H1 (cell line): ENCODE measurements at regions not wholly inside any gene's neighbourhood (a gene's known extent, or its start where the extent isn't known, plus 50 kb on each side); places are given as distances from the start of the nearest gene placed in this dataset.

Source experiments
- ASH2L ChIP-seq: fragments of 200-600, 300-600 bp; sonication (generic); IDR thresholded peaks from one replicate; pipeline ENCODE4 v1.7.1; 2017; ENCODE audit warnings: low read length
- BCL11A ChIP-seq, 2 experiments: IDR thresholded peaks; one replicate each; pipeline ENCODE4 v1.6.1; 2011; ENCODE audit warnings: low read depth in 2 of 2, low read length in 2 of 2, mild to moderate bottlenecking in 2 of 2
- CBX5 ChIP-seq: fragments of 300-800, 300-1000 bp; sonication (generic); IDR thresholded peaks from 2 replicates; pipeline ENCODE4 v1.7.1; 2016; ENCODE audit warnings: antibody characterized with exemption, low read length, low read depth
- CBX8 ChIP-seq: fragments of 300-800, 300-1000 bp; sonication (generic); IDR thresholded peaks from 2 replicates; pipeline ENCODE4 v1.7.1; 2016; ENCODE audit warnings: low read depth, low read length, borderline replicate concordance
- CTBP2 ChIP-seq: IDR thresholded peaks from 2 replicates; pipeline ENCODE4 v1.7.0; 2011; ENCODE audit warnings: borderline replicate concordance, mild to moderate bottlenecking, moderate library complexity, mixed read lengths, low read length; ENCODE audit not compliant: insufficient read depth, insufficient read length
- EZH2 ChIP-seq: fragments of 200-600 bp; sonication (generic); IDR thresholded peaks from 2 replicates; pipeline ENCODE4 v1.7.1; 2012; ENCODE audit warnings: low read depth, mild to moderate bottlenecking, moderate library complexity, low read length, inconsistent platforms; ENCODE audit not compliant: severe bottlenecking
- FOSL1 ChIP-seq: IDR thresholded peaks from 2 replicates; pipeline ENCODE4 v1.6.1; 2011; ENCODE audit warnings: mild to moderate bottlenecking, low read depth, low read length, moderate library complexity; ENCODE audit not compliant: insufficient read depth
- HDAC2 ChIP-seq, 2 experiments: fragments of 300-600 bp in 1 of 2; sonication (generic) in 1 of 2; IDR thresholded peaks; 2 replicates each; pipeline ENCODE4 v1.6.1; 2011 to 2012; ENCODE audit warnings: low read depth in 2 of 2, low read length in 2 of 2, mild to moderate bottlenecking in 2 of 2, moderate library complexity in 2 of 2, borderline replicate concordance in 1 of 2, inconsistent platforms in 1 of 2
- JUND ChIP-seq: IDR thresholded peaks from 2 replicates; pipeline ENCODE4 v1.6.1; 2011; ENCODE audit warnings: mild to moderate bottlenecking, improper control_type of control experiment, low read length
- KDM1A ChIP-seq: fragments of 200-600, 300-600 bp; sonication (generic); IDR thresholded peaks from 2 replicates; pipeline ENCODE4 v1.7.1; 2016; ENCODE audit warnings: mild to moderate bottlenecking, low read length, borderline replicate concordance
- KDM5A ChIP-seq: fragments of 200-600 bp; IDR thresholded peaks from 2 replicates; pipeline ENCODE4 v1.7.1; 2012; ENCODE audit warnings: mild to moderate bottlenecking, low read length, inconsistent platforms, mixed read lengths
- SAP30 ChIP-seq: fragments of 300-600 bp; sonication (generic); IDR thresholded peaks from 2 replicates; pipeline ENCODE4 v1.7.1; 2012; ENCODE audit warnings: low read length, moderate library complexity, mild to moderate bottlenecking, inconsistent platforms; ENCODE audit not compliant: insufficient read depth, insufficient replicate concordance
- SIN3A ChIP-seq, 2 experiments: IDR thresholded peaks in 1 of 2; conservative IDR thresholded peaks in 1 of 2; 2 replicates each; pipeline ENCODE4 v1.6.1; 2011 to 2012; ENCODE audit warnings: low read length in 2 of 2, improper control_type of control experiment in 1 of 2, low read depth in 1 of 2, mild to moderate bottlenecking in 1 of 2
- SP2 ChIP-seq: IDR thresholded peaks from 2 replicates; pipeline ENCODE4 v1.6.1; 2012; ENCODE audit warnings: mild to moderate bottlenecking, low read length, inconsistent platforms
- SP4 ChIP-seq: IDR thresholded peaks from 2 replicates; pipeline ENCODE4 v1.6.1; 2012; ENCODE audit warnings: low read length, inconsistent platforms
- SUZ12 ChIP-seq: fragments of 200-600 bp; sonication (generic); IDR thresholded peaks from 2 replicates; pipeline ENCODE4 v1.6.1; 2012; ENCODE audit warnings: mild to moderate bottlenecking, inconsistent platforms, low read length, moderate library complexity, mixed read lengths

DNA sequence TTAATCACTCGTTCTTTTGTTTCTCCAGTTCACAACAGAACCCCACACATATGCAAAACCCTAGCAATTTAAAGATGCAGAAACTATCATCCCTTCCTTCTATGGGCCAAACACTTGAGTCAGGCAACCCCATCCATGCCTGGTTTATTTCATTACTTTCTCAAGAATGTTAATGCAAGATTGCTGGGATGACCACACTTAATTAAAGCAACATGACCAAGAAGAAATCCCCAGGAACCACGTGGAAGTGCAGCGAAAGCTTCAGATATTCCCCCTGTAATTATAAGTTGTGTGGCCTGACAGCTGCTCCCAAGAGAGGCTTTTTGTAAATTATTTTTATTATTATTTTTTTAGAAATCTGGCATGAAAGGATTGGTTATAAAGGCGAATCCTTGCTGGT lies 246.2 kb upstream of the ID2 start (continued):
- TF ChIP-seq SP2 (no peak), KDM5A (no peak), JUND (no peak), CBX8 (no peak), SIN3A (conservative IDR thresholded peaks at IDR 0.05 in 1 of 2, IDR thresholded peaks at IDR 0.05 in 1 of 2; ENCODE audit: low read depth in 1 of 2, low read length in 2 of 2) (no peak), HDAC2 (IDR thresholded peaks at IDR 0.05; ENCODE audit: borderline replicate concordance in 1 of 2, low read depth in 2 of 2, low read length in 2 of 2) (no peak), KDM1A (no peak), FOSL1 (no peak), SUZ12 (no peak), BCL11A (IDR thresholded peaks at IDR 0.05; ENCODE audit: low read depth in 2 of 2, low read length in 2 of 2) (no peak), ASH2L (no peak), SP4 (no peak), CBX5 (no peak), EZH2 (no peak), SAP30 (no peak), CTBP2 (no peak)
